Common myeloid progenitor, CD34-positive (primary cell): ENCODE measurements at regions not wholly inside any gene's neighbourhood (a gene's known extent, or its start where the extent isn't known, plus 50 kb on each side); places are given as distances from the start of the nearest gene placed in this dataset.

ENCODE experiments used
- CTCF ChIA-PET: fragments of 350-600 bp; sonication (Branson Sonifier 250); formaldehyde crosslinking; loops from one replicate; lab custom pipeline; 2021; ENCODE audit warnings: antibody characterized with exemption; lab: Charles Lee
- POLR2A ChIA-PET: fragments of 350-600 bp; sonication (Branson Sonifier 250); formaldehyde crosslinking; loops from one replicate; lab custom pipeline; 2021; ENCODE audit warnings: antibody characterized with exemption; lab: Charles Lee
- DNase-seq, 3 donors: peaks; one replicate each; pipeline versions ENCODE4 v3.0.0 to v3.0.0-alpha.2; 2013
- H3K27ac ChIP-seq, 2 experiments: 1 replicate in 1 of 2; 2 replicates in 1 of 2; pipeline ENCODE4 v1.7.0; 2013; ENCODE audit warnings: inconsistent platforms in 2 of 2, low read length in 2 of 2, mild to moderate bottlenecking in 2 of 2, low read depth in 1 of 2, moderate library complexity in 1 of 2; ENCODE audit not compliant: severe bottlenecking in 2 of 2, insufficient read depth in 1 of 2, poor library complexity in 1 of 2
- H3K27me3 ChIP-seq, 5 experiments: replicated peaks in 2 of 5; 1 replicate in 3 of 5; 2 replicates in 2 of 5; pipeline versions ENCODE4 v1.6.1 to v1.7.0; 2013; ENCODE audit warnings: low read length in 4 of 5, mild to moderate bottlenecking in 2 of 5, moderate library complexity in 2 of 5, inconsistent platforms in 1 of 5; ENCODE audit not compliant: insufficient read depth in 5 of 5, control insufficient read depth in 4 of 5
- H3K36me3 ChIP-seq, 4 experiments: 1 replicate in 2 of 4; 2 replicates in 2 of 4; pipeline versions ENCODE4 v1.6.1 to v1.7.0; 2013; ENCODE audit warnings: low read length in 3 of 4, control low read depth in 1 of 4, mild to moderate bottlenecking in 1 of 4; ENCODE audit not compliant: control insufficient read depth in 4 of 4, insufficient read depth in 4 of 4
- H3K4me1 ChIP-seq, 4 experiments: 1 replicate in 3 of 4; 2 replicates in 1 of 4; pipeline versions ENCODE4 v1.6.1 to v1.7.1; 2013; ENCODE audit warnings: low read length in 3 of 4, mild to moderate bottlenecking in 3 of 4, control low read depth in 1 of 4, inconsistent platforms in 1 of 4, moderate library complexity in 1 of 4; ENCODE audit not compliant: control insufficient read depth in 4 of 4, insufficient read depth in 4 of 4; ENCODE audit errors: control extremely low read depth in 1 of 4
- H3K4me3 ChIP-seq, 7 experiments: 1 replicate in 4 of 7; 2 replicates in 3 of 7; pipeline versions ENCODE4 v1.5.1 to v1.7.0; 2013; ENCODE audit warnings: mild to moderate bottlenecking in 7 of 7, low read length in 6 of 7, moderate library complexity in 6 of 7, inconsistent platforms in 2 of 7, low read depth in 2 of 7, control low read depth in 1 of 7; ENCODE audit not compliant: insufficient read depth in 4 of 7, control insufficient read depth in 1 of 7; ENCODE audit errors: extremely low read depth in 1 of 7
- H3K9me3 ChIP-seq, 5 experiments: 1 replicate in 4 of 5; 2 replicates in 1 of 5; pipeline versions ENCODE4 v1.6.1 to v1.7.1; 2013; ENCODE audit warnings: low read length in 4 of 5, mild to moderate bottlenecking in 2 of 5, inconsistent platforms in 1 of 5, low read depth in 1 of 5, moderate library complexity in 1 of 5; ENCODE audit not compliant: control insufficient read depth in 4 of 5, insufficient read depth in 2 of 5; ENCODE audit errors: control extremely low read depth in 1 of 5
- WGBS: methylation state at CpG from one replicate; pipeline ENCODE4 v1.1.5; 2013; ENCODE audit not compliant: insufficient coverage; 5-methylcytosine and 5-hydroxymethylcytosine counted together

DNA sequence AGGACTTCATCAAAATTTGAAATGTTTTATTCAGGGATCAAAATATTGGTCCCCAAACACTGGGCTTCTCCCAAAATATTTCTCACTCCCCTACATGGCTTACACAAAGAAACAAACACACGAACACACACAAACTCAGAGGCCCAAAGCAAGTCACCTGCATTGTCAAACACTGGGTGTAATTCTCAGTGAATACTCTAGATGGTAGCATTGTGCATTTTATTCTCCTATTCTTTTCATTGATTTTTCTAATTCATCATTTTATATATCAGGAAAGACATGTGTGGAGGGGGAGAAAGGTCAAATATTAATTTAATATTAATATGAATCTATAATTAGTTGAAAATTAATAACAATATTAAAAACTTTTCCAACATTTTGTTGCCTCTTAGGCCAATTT is 72.3 kb upstream of the TNMD start:
- DNase-seq, result peak; percentile 8 to 28 (median 18)
- no CpG with 5 or more reads among the region's 1 CpG for WGBS
- Histone ChIP-seq H3K4me1 (no peaks in the 10 kb centered on the region), H3K36me3 (no peaks in the 10 kb centered on the region), H3K27ac (no peak overlapping the region), H3K27me3 (peaks cover 0 to 13% (median 5%) of the 10 kb centered on the region in 5 experiments), H3K9me3 (no peaks in the 10 kb centered on the region), H3K4me3 (no peak overlapping the region)
- ChIA-PET POLR2A (interaction anchor here (0.7 kb wide), 1 partner anchor 97 kb away, joined by 3 read pairs; no protein-coding TSS in a partner anchor), CTCF (interaction anchor here (0.9 to 1.9 kb wide), 7 partner anchors 9 to 173 kb away, joined by 3 to 10 read pairs (median 5); no protein-coding TSS in a partner anchor)

DNA sequence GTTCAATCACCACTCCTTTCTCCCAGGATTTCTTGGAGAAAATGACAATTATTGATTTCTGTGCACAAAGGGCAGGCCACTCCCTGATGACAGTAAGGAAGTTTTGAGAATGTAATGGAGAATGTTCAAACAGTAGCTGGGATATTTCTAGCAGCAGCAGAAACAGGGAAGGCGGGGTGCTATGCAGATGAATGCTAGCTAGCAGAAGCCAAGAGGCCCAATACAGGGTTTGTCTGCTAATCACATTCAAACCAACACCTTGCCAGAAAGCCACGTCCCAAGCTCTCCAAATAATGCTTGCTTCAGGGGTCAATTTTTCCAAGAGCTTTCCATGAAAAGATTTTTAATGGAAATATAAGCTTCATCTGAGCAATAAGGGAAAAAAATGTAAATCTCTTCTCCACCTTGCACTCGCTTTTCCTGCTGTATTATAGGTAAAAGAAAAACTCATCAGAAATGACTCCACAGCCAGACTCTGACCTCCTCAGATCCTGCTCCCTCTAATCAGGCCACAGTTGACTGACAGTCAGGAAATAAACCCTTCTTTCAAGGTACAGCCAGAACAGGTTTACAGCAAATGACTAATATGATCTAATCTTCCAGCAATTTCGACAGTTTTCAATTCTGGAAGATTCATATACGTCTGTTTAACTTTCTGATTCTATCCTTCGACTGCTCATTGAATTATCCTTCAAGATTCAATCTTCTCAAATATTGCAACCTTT is 84.7 kb upstream of the PCDH19 start:
- Histone ChIP-seq H3K4me3 (no peak overlapping the region), H3K4me1 (no peaks in the 10 kb centered on the region), H3K9me3 (peaks cover 0 to 6% (median 0%) of the 10 kb centered on the region in 5 experiments), H3K27me3 (peaks cover 0 to 15% (median 2%) of the 10 kb centered on the region in 5 experiments), H3K27ac (no peak overlapping the region), H3K36me3 (no peaks in the 10 kb centered on the region)
- WGBS, result 84% methylated on average over 4 of the region's 6 CpGs
- DNase-seq, result no peak
- ChIA-PET POLR2A (no interaction called here), CTCF (no interaction called here)

- CTCF ChIA-PET, result no interaction called here
- WGBS, result no CpG with 5 or more reads among the region's 1 CpG
Measured at GRCh38 chrX:100491174-100491573, 81.1 kb upstream of the PCDH19 start.

GRCh38 chrX:100487795-100488194 is 77.7 kb upstream of the PCDH19 start:
- Histone ChIP-seq H3K4me3 (no peak overlapping the region), H3K4me1 (no peaks in the 10 kb centered on the region), H3K27ac (no peak overlapping the region), H3K27me3 (peaks cover 0 to 7% (median 0%) of the 10 kb centered on the region in 5 experiments), H3K9me3 (no peaks in the 10 kb centered on the region), H3K36me3 (no peaks in the 10 kb centered on the region)
- ChIA-PET POLR2A (no interaction called here), CTCF (no interaction called here)
- no peak for DNase-seq
- 87% methylated on average over 2 of the region's 3 CpGs for WGBS

More at GRCh38 chrX:100491174-100491573, 81.1 kb upstream of the PCDH19 start:
- H3K27ac ChIP-seq, result no peak overlapping the region
- no peaks in the 10 kb centered on the region for H3K36me3 ChIP-seq
- no peak for DNase-seq
- H3K4me1 ChIP-seq, result no peaks in the 10 kb centered on the region
- H3K9me3 ChIP-seq, result no peaks in the 10 kb centered on the region
- POLR2A ChIA-PET, result no interaction called here
- peaks cover 0 to 15% (median 2%) of the 10 kb centered on the region in 5 experiments for H3K27me3 ChIP-seq
- H3K4me3 ChIP-seq, result no peak overlapping the region

DNA sequence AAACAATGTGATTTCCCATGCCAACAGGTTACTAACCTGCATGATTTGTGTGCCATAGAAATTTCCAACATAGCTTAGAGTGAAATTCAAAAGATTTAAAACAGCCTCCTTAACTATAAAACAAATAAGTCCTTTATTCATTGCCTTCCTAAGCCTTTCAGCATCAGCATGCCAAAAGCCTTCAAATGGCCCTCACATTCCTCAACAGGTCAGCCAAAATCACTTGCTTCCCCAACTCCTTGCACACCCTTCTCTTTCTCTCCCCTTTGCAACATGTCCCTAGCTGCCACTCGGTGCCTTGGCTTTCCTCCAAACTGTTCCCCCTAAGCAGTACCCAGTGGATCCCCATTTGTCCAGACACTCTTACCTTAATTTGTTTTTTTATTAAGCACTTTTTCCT is 74.9 kb upstream of the PCDH19 start:
- CTCF ChIA-PET, result no interaction called here
- no peaks in the 10 kb centered on the region for H3K4me1 ChIP-seq
- H3K27ac ChIP-seq, result no peak overlapping the region
- 64% methylated on average over 1 of the region's 1 CpG for WGBS
- no peak for DNase-seq
- H3K4me3 ChIP-seq, result no peak overlapping the region
- H3K9me3 ChIP-seq, result no peaks in the 10 kb centered on the region
- peaks cover 0 to 4% (median 0%) of the 10 kb centered on the region in 5 experiments for H3K27me3 ChIP-seq
- no peaks in the 10 kb centered on the region for H3K36me3 ChIP-seq
- POLR2A ChIA-PET, result no interaction called here

DNA sequence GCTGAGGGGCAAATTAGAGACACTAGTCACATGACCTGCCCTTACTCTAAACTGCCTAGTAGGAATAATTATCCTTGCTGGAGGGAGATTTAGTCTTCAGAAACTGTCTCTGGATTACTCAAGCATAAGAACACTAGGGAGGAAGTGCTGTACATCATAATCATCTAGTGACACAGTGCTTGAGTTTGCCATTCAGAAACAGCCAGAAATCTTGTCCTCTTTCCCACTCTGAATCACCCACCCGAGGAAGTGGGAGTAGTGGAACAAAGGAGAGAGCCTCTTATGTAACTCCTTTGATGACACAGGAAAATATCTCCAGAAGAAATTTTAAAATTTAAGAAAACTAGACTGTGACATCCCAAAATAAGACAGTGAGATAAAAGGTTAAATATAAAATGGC is 69.3 kb upstream of the PCDH19 start:
- no peak overlapping the region for H3K27ac ChIP-seq
- H3K9me3 ChIP-seq, result no peaks in the 10 kb centered on the region
- ChIA-PET CTCF (no interaction called here), POLR2A (no interaction called here)
- H3K4me3 ChIP-seq, result no peak overlapping the region
- peaks cover 0 to 14% (median 0%) of the 10 kb centered on the region in 5 experiments for H3K27me3 ChIP-seq
- no peak for DNase-seq
- no peaks in the 10 kb centered on the region for H3K4me1 ChIP-seq
- no peaks in the 10 kb centered on the region for H3K36me3 ChIP-seq
- no CpG with 5 or more reads among the region's 1 CpG for WGBS

- H3K4me3 ChIP-seq, result no peak overlapping the region
- no CpG with 5 or more reads among the region's 1 CpG for WGBS
- H3K27me3 ChIP-seq, result peaks cover 0 to 13% (median 0%) of the 10 kb centered on the region in 5 experiments
- no peak overlapping the region for H3K27ac ChIP-seq
- H3K36me3 ChIP-seq, result no peaks in the 10 kb centered on the region
- ChIA-PET POLR2A (no interaction called here), CTCF (no interaction called here)
- H3K9me3 ChIP-seq, result no peaks in the 10 kb centered on the region
- no peaks in the 10 kb centered on the region for H3K4me1 ChIP-seq
- DNase-seq, result no peak
Measured at GRCh38 chrX:100478714-100479306, 68.7 kb upstream of the PCDH19 start.
